K562 (cell line): ENCODE measurements at regions not wholly inside any gene's neighbourhood (a gene's known extent, or its start where the extent isn't known, plus 50 kb on each side); places are given as distances from the start of the nearest gene placed in this dataset.
A peak's percentile ranks its signal among the peaks of the same experiment; 100 is the strongest.

Experiments
- ATAC-seq: fragments of 200-7000 bp; cut with Tn5 transposase; 3 replicates; pipeline ENCODE4 v1.9.1; 2020; ENCODE audit warnings: moderate library complexity
- BruUV-seq: library from RNA; stranded (reverse); fragments of 400-500 nt; replicated peaks from 2 replicates; lab custom pipeline; 2021; lab: Mats Ljungman, UMichigan
- CTCF ChIA-PET: fragments of 300-600 bp; formaldehyde crosslinking; extraction: SDS; loops from one replicate; lab custom pipeline; 2021; ENCODE audit warnings: low intra/inter-chr PET ratio; lab: Yijun Ruan, JAX
- POLR2A ChIA-PET: fragments of 300-600, 350-650 bp; sonication (Branson Sonifier 250); formaldehyde crosslinking; extraction: SDS; loops from one replicate; lab custom pipeline; 2021; ENCODE audit warnings: antibody characterized with exemption, inconsistent platforms; lab: Yijun Ruan, JAX
- DNase-seq, 4 experiments: peaks; one replicate each; pipeline versions ENCODE4 v3.0.0 to v3.0.0-alpha.2; 2011 to 2018; ENCODE audit warnings: low spot score in 3 of 4, mixed read lengths in 3 of 4; ENCODE audit errors: extremely low read depth in 1 of 4
- FAIRE-seq: peaks from 2 replicates; lab custom pipeline; 2011; peaks lifted over from hg19 to GRCh38; lab: Jason Lieb, UNC
- H2AFZ ChIP-seq: 2 replicates; pipeline ENCODE4 v1.6.0; 2011; ENCODE audit warnings: low read depth, low read length, control low read depth, inconsistent platforms
- H3K27ac ChIP-seq: fragments of 200-600 bp; 3 replicates; pipeline ENCODE4 v1.8.0; 2011; ENCODE audit warnings: low read depth, mild to moderate bottlenecking, control low read depth, inconsistent platforms, low read length, moderate library complexity, mixed read lengths; ENCODE audit errors: extremely low read depth
- H3K27me3 ChIP-seq, 2 experiments: fragments of 300-600 bp in 1 of 2; 2 replicates in 1 of 2; 3 replicates in 1 of 2; pipeline versions ENCODE4 v1.6.0 to v1.8.0; 2011; ENCODE audit warnings: inconsistent platforms in 2 of 2, low read length in 2 of 2, mild to moderate bottlenecking in 1 of 2, mixed read lengths in 1 of 2, moderate library complexity in 1 of 2; ENCODE audit not compliant: control insufficient read depth in 2 of 2, insufficient read depth in 2 of 2
- H3K36me3 ChIP-seq: fragments of 300-600 bp; 3 replicates; pipeline ENCODE4 v1.8.0; 2011; ENCODE audit warnings: mild to moderate bottlenecking, low read length, inconsistent platforms; ENCODE audit not compliant: control insufficient read depth, insufficient read depth
- H3K4me1 ChIP-seq, 2 experiments: fragments of 200-600 bp in 1 of 2; replicated peaks in 1 of 2; 2 replicates in 1 of 2; 3 replicates in 1 of 2; pipeline versions ENCODE4 v1.5.1 to v1.8.0; 2011; ENCODE audit warnings: inconsistent platforms in 2 of 2, low read length in 2 of 2, mild to moderate bottlenecking in 1 of 2, mixed read lengths in 1 of 2, moderate library complexity in 1 of 2; ENCODE audit not compliant: control insufficient read depth in 2 of 2, insufficient read depth in 2 of 2
- H3K4me2 ChIP-seq: 2 replicates; pipeline ENCODE4 v1.6.1; 2011; ENCODE audit warnings: low read length, control low read depth, inconsistent platforms, mixed read lengths; ENCODE audit not compliant: insufficient read depth
- H3K4me3 ChIP-seq: fragments of 200-600 bp; sonication (generic), shearing (Covaris generic); 2 replicates; pipeline ENCODE4 v1.5.1; 2016; ENCODE audit warnings: control low read depth, inconsistent platforms
- H3K79me2 ChIP-seq: fragments of 200-600 bp; 3 replicates; pipeline ENCODE4 v1.8.0; 2011; ENCODE audit warnings: low read length, inconsistent platforms; ENCODE audit not compliant: control insufficient read depth, insufficient read depth
- H3K9ac ChIP-seq, 2 experiments: 2 replicates each; pipeline versions ENCODE4 v1.6.0 to v1.6.1; 2011; ENCODE audit warnings: low read depth in 2 of 2, low read length in 2 of 2, control low read depth in 1 of 2, inconsistent platforms in 1 of 2, mild to moderate bottlenecking in 1 of 2, mixed read lengths in 1 of 2; ENCODE audit not compliant: insufficient read depth in 1 of 2
- H3K9me1 ChIP-seq: one replicate; pipeline ENCODE4 v1.6.0; 2011; ENCODE audit warnings: inconsistent platforms, mild to moderate bottlenecking, low read length, moderate library complexity; ENCODE audit not compliant: control insufficient read depth, insufficient read depth
- H3K9me3 ChIP-seq: replicated peaks from 2 replicates; pipeline ENCODE4 v1.5.1; 2011; ENCODE audit warnings: low read depth, low read length, inconsistent platforms; ENCODE audit not compliant: control insufficient read depth, insufficient read depth
- H4K20me1 ChIP-seq: replicated peaks from 2 replicates; pipeline ENCODE4 v1.6.1; 2011; ENCODE audit warnings: low read length, inconsistent platforms, mixed read lengths; ENCODE audit not compliant: control insufficient read depth, insufficient read depth
- COPS2 ChIP-seq: fragments of 450-650 bp; conservative IDR thresholded peaks from 2 replicates; pipeline ENCODE4 v1.6.1; 2016; ENCODE audit warnings: mild to moderate bottlenecking, moderate library complexity
- DNMT1 ChIP-seq: fragments of 450-650 bp; IDR thresholded peaks from 2 replicates; pipeline ENCODE4 v1.6.1; 2016; ENCODE audit warnings: antibody characterized with exemption, mild to moderate bottlenecking
- DPF2 ChIP-seq: fragments of 450-650 bp; IDR thresholded peaks from 2 replicates; pipeline ENCODE4 v1.6.1; 2016
- LARP7 ChIP-seq: fragments of 450-650 bp; IDR thresholded peaks from 2 replicates; pipeline ENCODE4 v1.6.1; 2016
- MAFF ChIP-seq: IDR thresholded peaks from 2 replicates; pipeline ENCODE4 v1.6.1; 2012; ENCODE audit warnings: low read length, improper control_type of control experiment
- PRMT5 ChIP-seq: sonication (generic); formaldehyde crosslinking; IDR thresholded peaks from 2 replicates; pipeline ENCODE4 v1.5.0; 2020; ENCODE audit warnings: missing genetic modification reagents
- RBM17 ChIP-seq: fragments of 200-400 bp; formaldehyde crosslinking; IDR thresholded peaks from 2 replicates; pipeline ENCODE4 v1.6.1; 2017; ENCODE audit warnings: low read depth, mild to moderate bottlenecking, low read length, borderline replicate concordance
- SAFB2 ChIP-seq: fragments of 200-400 bp; formaldehyde crosslinking; IDR thresholded peaks from 2 replicates; pipeline ENCODE4 v1.6.1; 2018; ENCODE audit warnings: borderline replicate concordance, low read length, low read depth, moderate library complexity; ENCODE audit not compliant: severe bottlenecking
- SMAD1 ChIP-seq: fragments of 150-350 bp; IDR thresholded peaks from 2 replicates; pipeline ENCODE4 v1.6.1; 2014; ENCODE audit warnings: low read length, low read depth; ENCODE audit not compliant: partially characterized antibody
- SOX6 ChIP-seq: fragments of 450-650 bp; IDR thresholded peaks from 2 replicates; pipeline ENCODE4 v1.6.1; 2014; ENCODE audit warnings: mild to moderate bottlenecking
- TRIM24 ChIP-seq, 2 experiments: fragments of 450-650 bp; IDR thresholded peaks; 2 replicates each; pipeline ENCODE4 v1.6.1; 2016
- ZC3H11A ChIP-seq: IDR thresholded peaks from 2 replicates; pipeline ENCODE4 v1.6.1; 2012; ENCODE audit warnings: low read depth, low read length, improper control_type of control experiment
- ZNF408 ChIP-seq: fragments of 250-450 bp; sonication (Bioruptor Pico); IDR thresholded peaks from 2 replicates; pipeline ENCODE4 v1.4.0; 2020; ENCODE audit warnings: low read depth, mild to moderate bottlenecking, moderate library complexity
- WGBS: fragments of 100-300 bp; shearing (Covaris generic); methylation state at CpG from one replicate; pipeline ENCODE4 v1.1.6; 2016; ENCODE audit warnings: low coverage, mixed read lengths; ENCODE audit not compliant: insufficient coverage; ENCODE audit errors: missing lambda C conversion rate; 5-methylcytosine and 5-hydroxymethylcytosine counted together
- in situ Hi-C: fragments of 300-500 bp; cut with MboI; formaldehyde crosslinking; loops from 4 replicates; pipeline ENCODE4 v1.15.0; 2018; ENCODE audit warnings: inconsistent platforms, mixed read lengths
- intact Hi-C: fragments of 100-400 bp; cut with micrococcal nuclease; formaldehyde crosslinking; loops from 2 replicates; pipeline ENCODE4 v1.14.2; 2022
- TF ChIP-seq, protein P1 (sequence below): fragments of 450-650 bp; formaldehyde crosslinking; IDR thresholded peaks from 2 replicates; pipeline ENCODE4 v1.4.0; 2020; ENCODE audit warnings: mild to moderate bottlenecking, mixed read lengths
- TF ChIP-seq, protein P2 (sequence below): sonication (generic); formaldehyde crosslinking; IDR thresholded peaks from 2 replicates; pipeline ENCODE4 v1.8.0; 2022; ENCODE audit warnings: mild to moderate bottlenecking, missing genetic modification reagents, borderline replicate concordance

DNA sequence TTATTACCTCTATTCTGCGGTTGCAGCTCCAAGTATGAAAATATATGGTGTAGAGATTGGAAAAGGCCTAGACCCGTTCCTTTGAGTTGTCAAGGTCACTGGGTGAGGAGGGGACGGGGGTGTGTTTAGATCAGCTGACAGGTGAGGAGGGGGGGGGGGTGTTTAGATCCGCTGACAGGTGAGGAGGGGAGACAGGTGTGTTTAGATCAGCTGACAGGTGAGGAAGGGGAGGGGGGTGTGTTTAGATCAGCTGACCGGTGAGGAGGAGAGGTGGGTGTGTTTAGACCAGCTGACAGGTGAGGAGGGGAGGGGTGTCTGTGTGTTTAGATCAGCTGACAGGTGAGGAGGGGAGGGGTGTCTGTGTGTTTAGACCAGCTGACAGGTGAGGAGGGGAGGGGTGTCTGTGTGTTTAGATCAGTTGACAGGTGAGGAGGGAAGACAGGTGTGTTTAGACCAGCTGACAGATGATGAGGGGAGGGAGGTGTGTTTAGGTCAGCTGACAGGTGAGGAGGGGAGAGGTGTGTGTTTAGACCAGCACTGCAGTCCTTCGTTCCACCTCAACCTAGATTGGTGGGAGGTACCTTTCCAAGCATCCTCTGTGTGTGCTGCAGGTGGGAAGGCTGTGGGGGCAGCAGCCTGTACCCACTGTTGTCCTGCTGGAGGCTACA is 655.0 kb upstream of the ADARB2 start:
- POLR2A ChIA-PET = interaction anchor here (0.6 kb wide), 1 partner anchor 182 kb away, joined by 3 read pairs; no protein-coding TSS in a partner anchor
- 4% methylated on average over 4 of the region's 6 CpGs for WGBS

DNA sequence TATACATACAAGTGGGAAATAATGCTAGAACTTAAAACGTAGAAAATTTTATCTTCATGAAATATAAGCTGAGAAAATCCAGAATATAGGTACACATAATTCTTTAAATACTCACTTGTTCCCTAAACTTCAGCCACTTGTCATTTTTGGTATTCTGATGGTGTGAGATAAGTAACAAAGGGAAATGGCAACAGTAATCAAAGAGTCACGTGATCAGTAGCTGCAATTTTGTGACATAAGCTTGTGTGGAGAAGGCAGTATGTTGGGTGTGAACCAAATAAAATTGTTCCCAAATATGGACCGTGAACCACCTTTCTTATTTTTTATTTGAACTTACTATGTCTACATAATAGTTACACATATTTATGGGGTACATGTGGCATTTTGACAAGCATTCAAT is 650.3 kb upstream of the ADARB2 start:
- BruUV-seq = no TSS peak
- Histone ChIP-seq H3K4me2 (no peak overlapping the region), H4K20me1 (no peaks in the 10 kb centered on the region), H3K36me3 (no peaks in the 10 kb centered on the region), H3K4me1 (no peaks in the 10 kb centered on the region), H3K27ac (no peak overlapping the region), H3K9me3 (no peaks in the 10 kb centered on the region), H3K4me3 (no peak overlapping the region), H3K27me3 (no peaks in the 10 kb centered on the region), H2AFZ (no peak overlapping the region), H3K9ac (no peak overlapping the region), H3K9me1 (no peaks in the 10 kb centered on the region), H3K79me2 (no peaks in the 10 kb centered on the region)
- DNase-seq = no peak
- ChIA-PET POLR2A (no interaction called here), CTCF (no interaction called here)
- in situ Hi-C loops = no loop called here
- FAIRE-seq = no peak
- ATAC-seq = no peak
- WGBS = 0% methylated on average over 3 of the region's 3 CpGs
- intact Hi-C loops = no loop called here
- TF ChIP-seq, protein P1, sequence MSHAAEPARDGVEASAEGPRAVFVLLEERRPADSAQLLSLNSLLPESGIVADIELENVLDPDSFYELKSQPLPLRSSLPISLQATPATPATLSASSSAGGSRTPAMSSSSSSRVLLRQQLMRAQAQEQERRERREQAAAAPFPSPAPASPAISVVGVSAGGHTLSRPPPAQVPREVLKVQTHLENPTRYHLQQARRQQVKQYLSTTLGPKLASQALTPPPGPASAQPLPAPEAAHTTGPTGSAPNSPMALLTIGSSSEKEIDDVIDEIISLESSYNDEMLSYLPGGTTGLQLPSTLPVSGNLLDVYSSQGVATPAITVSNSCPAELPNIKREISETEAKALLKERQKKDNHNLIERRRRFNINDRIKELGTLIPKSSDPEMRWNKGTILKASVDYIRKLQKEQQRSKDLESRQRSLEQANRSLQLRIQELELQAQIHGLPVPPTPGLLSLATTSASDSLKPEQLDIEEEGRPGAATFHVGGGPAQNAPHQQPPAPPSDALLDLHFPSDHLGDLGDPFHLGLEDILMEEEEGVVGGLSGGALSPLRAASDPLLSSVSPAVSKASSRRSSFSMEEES = peak; percentile 91
- TF ChIP-seq MAFF = no peak
- no peak for TF ChIP-seq SMAD1
- TF ChIP-seq ZNF408 (CRISPR knock-in tag) = no peak
- TF ChIP-seq RBM17 = no peak
- no peak for TF ChIP-seq SAFB2
- no peak for TF ChIP-seq SOX6
- no peak for TF ChIP-seq LARP7
- no peak for TF ChIP-seq DNMT1
- TF ChIP-seq DPF2 = no peak
- no peak for TF ChIP-seq COPS2
- TF ChIP-seq, protein P2, sequence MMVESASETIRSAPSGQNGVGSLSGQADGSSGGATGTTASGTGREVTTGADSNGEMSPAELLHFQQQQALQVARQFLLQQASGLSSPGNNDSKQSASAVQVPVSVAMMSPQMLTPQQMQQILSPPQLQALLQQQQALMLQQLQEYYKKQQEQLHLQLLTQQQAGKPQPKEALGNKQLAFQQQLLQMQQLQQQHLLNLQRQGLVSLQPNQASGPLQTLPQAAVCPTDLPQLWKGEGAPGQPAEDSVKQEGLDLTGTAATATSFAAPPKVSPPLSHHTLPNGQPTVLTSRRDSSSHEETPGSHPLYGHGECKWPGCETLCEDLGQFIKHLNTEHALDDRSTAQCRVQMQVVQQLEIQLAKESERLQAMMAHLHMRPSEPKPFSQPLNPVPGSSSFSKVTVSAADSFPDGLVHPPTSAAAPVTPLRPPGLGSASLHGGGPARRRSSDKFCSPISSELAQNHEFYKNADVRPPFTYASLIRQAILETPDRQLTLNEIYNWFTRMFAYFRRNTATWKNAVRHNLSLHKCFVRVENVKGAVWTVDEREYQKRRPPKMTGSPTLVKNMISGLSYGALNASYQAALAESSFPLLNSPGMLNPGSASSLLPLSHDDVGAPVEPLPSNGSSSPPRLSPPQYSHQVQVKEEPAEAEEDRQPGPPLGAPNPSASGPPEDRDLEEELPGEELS (CRISPR knock-in tag) = no peak
- TF ChIP-seq PRMT5 (CRISPR knock-in tag) = no peak

More for the DNA sequence above, 655.0 kb upstream of the ADARB2 start:
- no peak for TF ChIP-seq TRIM24 (IDR thresholded peaks at IDR 0.05)
- no peak for TF ChIP-seq ZC3H11A
- Histone ChIP-seq H3K9me1 (no peaks in the 10 kb centered on the region), H3K9me3 (no peaks in the 10 kb centered on the region), H3K36me3 (no peaks in the 10 kb centered on the region), H3K79me2 (no peaks in the 10 kb centered on the region), H4K20me1 (no peaks in the 10 kb centered on the region), H3K27ac (no peak overlapping the region), H2AFZ (no peak overlapping the region), H3K4me1 (no peaks in the 10 kb centered on the region), H3K4me3 (no peak overlapping the region), H3K9ac (no peak overlapping the region), H3K4me2 (no peak overlapping the region), H3K27me3 (no peaks in the 10 kb centered on the region)
- ATAC-seq = no peak
- no TSS peak for BruUV-seq
- no peak for DNase-seq
- no peak for FAIRE-seq
- CTCF ChIA-PET = no interaction called here
- in situ Hi-C loops = no loop called here
- intact Hi-C loops = no loop called here
